WERI-Rb-1 (cell line): ENCODE measurements at regions not wholly inside any gene's neighbourhood (a gene's known extent, or its start where the extent isn't known, plus 50 kb on each side); places are given as distances from the start of the nearest gene placed in this dataset.

Experiments used
- DNase-seq: peaks from one replicate; pipeline ENCODE4 v3.0.0-alpha.2; 2020
- H3K27ac ChIP-seq: fragments of 250-450 bp; sonication (Bioruptor Pico); 2 replicates; pipeline ENCODE4 v1.5.1; 2020; ENCODE audit warnings: mild to moderate bottlenecking, moderate library complexity
- H3K27me3 ChIP-seq: fragments of 250-450 bp; sonication (Bioruptor Pico); 2 replicates; pipeline ENCODE4 v1.5.1; 2021; ENCODE audit warnings: mild to moderate bottlenecking, low read depth, moderate library complexity; ENCODE audit not compliant: insufficient read depth, severe bottlenecking
- H3K36me3 ChIP-seq: fragments of 250-450 bp; sonication (Bioruptor Pico); 2 replicates; pipeline ENCODE4 v1.5.1; 2020; ENCODE audit warnings: mild to moderate bottlenecking, moderate library complexity
- H3K4me3 ChIP-seq: 2 replicates; pipeline ENCODE4 v1.5.1; 2011; ENCODE audit warnings: low read depth, mild to moderate bottlenecking, control low read depth, low read length
- H3K9me3 ChIP-seq: fragments of 250-450 bp; sonication (Bioruptor Pico); 2 replicates; pipeline ENCODE4 v1.5.1; 2021; ENCODE audit warnings: mild to moderate bottlenecking, moderate library complexity; ENCODE audit not compliant: severe bottlenecking
- CTCF ChIP-seq: IDR thresholded peaks from 2 replicates; pipeline ENCODE4 v1.5.1; 2011; ENCODE audit warnings: low read depth, mild to moderate bottlenecking, control low read depth, inconsistent platforms, low read length

- H3K36me3 ChIP-seq = no peaks in the 10 kb centered on the region
- no peak for TF ChIP-seq CTCF
- no peak overlapping the region for H3K27ac ChIP-seq
- DNase-seq = no peak
- peaks cover 16% of the 10 kb centered on the region for H3K27me3 ChIP-seq
- H3K9me3 ChIP-seq = no peaks in the 10 kb centered on the region
- H3K4me3 ChIP-seq = no peak overlapping the region
Observed at GRCh38 chr20:40602381-40602780, 86.7 kb downstream of the MAFB start.

- DNase-seq = no peak
Observed at GRCh38 chr20:40600441-40601219, 88.4 kb downstream of the MAFB start.

GRCh38 chr20:40599987-40600386, 89.0 kb downstream of the MAFB start:
- Histone ChIP-seq H3K36me3 (no peaks in the 10 kb centered on the region), H3K27me3 (peaks cover 13% of the 10 kb centered on the region), H3K4me3 (no peak overlapping the region), H3K9me3 (no peaks in the 10 kb centered on the region), H3K27ac (no peak overlapping the region)
- no peak for TF ChIP-seq CTCF
- DNase-seq = no peak

More at GRCh38 chr20:40600441-40601219, 88.4 kb downstream of the MAFB start:
- no peak for TF ChIP-seq CTCF
- H3K9me3 ChIP-seq = no peaks in the 10 kb centered on the region
- no peaks in the 10 kb centered on the region for H3K36me3 ChIP-seq
- H3K27me3 ChIP-seq = peaks cover 13% of the 10 kb centered on the region
- H3K4me3 ChIP-seq = no peak overlapping the region
- H3K27ac ChIP-seq = no peak overlapping the region

GRCh38 chr20:40592941-40593340, 96.1 kb downstream of the MAFB start:
- no peak for TF ChIP-seq CTCF
- no peak for DNase-seq
- Histone ChIP-seq H3K36me3 (no peaks in the 10 kb centered on the region), H3K27ac (no peak overlapping the region), H3K4me3 (no peak overlapping the region), H3K9me3 (no peaks in the 10 kb centered on the region), H3K27me3 (peaks cover 19% of the 10 kb centered on the region)

- Histone ChIP-seq H3K27ac (no peak overlapping the region), H3K9me3 (no peaks in the 10 kb centered on the region), H3K36me3 (no peaks in the 10 kb centered on the region), H3K4me3 (no peak overlapping the region), H3K27me3 (peaks cover 30% of the 10 kb centered on the region)
- no peak for DNase-seq
- no peak for TF ChIP-seq CTCF
Observed at GRCh38 chr20:40591536-40591935, 97.5 kb downstream of the MAFB start.

GRCh38 chr20:40591119-40591518, 97.9 kb downstream of the MAFB start:
- no peak for TF ChIP-seq CTCF
- no peak overlapping the region for H3K27ac ChIP-seq
- no peaks in the 10 kb centered on the region for H3K36me3 ChIP-seq
- H3K9me3 ChIP-seq = no peaks in the 10 kb centered on the region
- H3K27me3 ChIP-seq = peaks cover 32% of the 10 kb centered on the region
- H3K4me3 ChIP-seq = no peak overlapping the region
- DNase-seq = no peak
